Gastroesophageal sphincter (tissue), 3 donors: ENCODE measurements at regions not wholly inside any gene's neighbourhood (a gene's known extent, or its start where the extent isn't known, plus 50 kb on each side); places are given as distances from the start of the nearest gene placed in this dataset.

ENCODE experiments used
- POLR2A ChIP-seq, 2 donors: fragments of 450-650 bp; IDR thresholded peaks; one replicate each; pipeline ENCODE4 v1.6.1; 2017; ENCODE audit warnings: antibody characterized with exemption in 2 of 2, mild to moderate bottlenecking in 2 of 2, moderate library complexity in 1 of 2
- TF ChIP-seq, protein P1 (sequence below), 4 experiments: fragments of 200-600 bp in 2 of 4; fragments of 450-650 bp in 2 of 4; sonication (generic) in 1 of 4; IDR thresholded peaks; one replicate each; pipeline ENCODE4 v1.5.1; 2017 to 2019; ENCODE audit warnings: antibody characterized with exemption in 4 of 4, mild to moderate bottlenecking in 2 of 4, moderate library complexity in 2 of 4

GRCh38 chr12:124491856-124492420 is 75.5 kb downstream of the NCOR2 start:
- TF ChIP-seq, protein P1, sequence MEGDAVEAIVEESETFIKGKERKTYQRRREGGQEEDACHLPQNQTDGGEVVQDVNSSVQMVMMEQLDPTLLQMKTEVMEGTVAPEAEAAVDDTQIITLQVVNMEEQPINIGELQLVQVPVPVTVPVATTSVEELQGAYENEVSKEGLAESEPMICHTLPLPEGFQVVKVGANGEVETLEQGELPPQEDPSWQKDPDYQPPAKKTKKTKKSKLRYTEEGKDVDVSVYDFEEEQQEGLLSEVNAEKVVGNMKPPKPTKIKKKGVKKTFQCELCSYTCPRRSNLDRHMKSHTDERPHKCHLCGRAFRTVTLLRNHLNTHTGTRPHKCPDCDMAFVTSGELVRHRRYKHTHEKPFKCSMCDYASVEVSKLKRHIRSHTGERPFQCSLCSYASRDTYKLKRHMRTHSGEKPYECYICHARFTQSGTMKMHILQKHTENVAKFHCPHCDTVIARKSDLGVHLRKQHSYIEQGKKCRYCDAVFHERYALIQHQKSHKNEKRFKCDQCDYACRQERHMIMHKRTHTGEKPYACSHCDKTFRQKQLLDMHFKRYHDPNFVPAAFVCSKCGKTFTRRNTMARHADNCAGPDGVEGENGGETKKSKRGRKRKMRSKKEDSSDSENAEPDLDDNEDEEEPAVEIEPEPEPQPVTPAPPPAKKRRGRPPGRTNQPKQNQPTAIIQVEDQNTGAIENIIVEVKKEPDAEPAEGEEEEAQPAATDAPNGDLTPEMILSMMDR (IDR thresholded peaks at IDR 0.05) = no peak
- no peak for TF ChIP-seq POLR2A (IDR thresholded peaks at IDR 0.05)
